HK-2 (cell line): ENCODE measurements at regions not wholly inside any gene's neighbourhood (a gene's known extent, or its start where the extent isn't known, plus 50 kb on each side); places are given as distances from the start of the nearest gene placed in this dataset.

ENCODE experiments used
- DNase-seq: peaks from one replicate; pipeline ENCODE4 v3.0.0-alpha.2; 2018; ENCODE audit not compliant: unreplicated experiment

- DNase-seq, result no peak
Observed at GRCh38 chr3:117074826-117075225, 365.2 kb downstream of the TUSC7 start.

- no peak for DNase-seq
Observed at GRCh38 chr3:117079997-117080396, 370.4 kb downstream of the TUSC7 start.

GRCh38 chr3:117080872-117081271 is 371.3 kb downstream of the TUSC7 start:
- DNase-seq, result no peak

GRCh38 chr3:117084277-117084676 is 374.7 kb downstream of the TUSC7 start:
- no peak for DNase-seq

GRCh38 chr3:117084739-117085270 is 375.2 kb downstream of the TUSC7 start:
- DNase-seq, result no peak

- no peak for DNase-seq
Observed at GRCh38 chr3:117091676-117092075, 382.1 kb downstream of the TUSC7 start.

- DNase-seq, result no peak
Observed at GRCh38 chr3:117096549-117096948, 387.0 kb downstream of the TUSC7 start.

- no peak for DNase-seq
Observed at GRCh38 chr3:117097351-117097750, 387.8 kb downstream of the TUSC7 start.

- DNase-seq, result no peak
Observed at GRCh38 chr3:117101697-117102096, 392.1 kb downstream of the TUSC7 start.

GRCh38 chr3:117102426-117102825 is 392.8 kb downstream of the TUSC7 start:
- no peak for DNase-seq

- no peak for DNase-seq
Observed at GRCh38 chr3:117103675-117104074, 394.1 kb downstream of the TUSC7 start.

GRCh38 chr3:117104381-117104780 is 394.8 kb downstream of the TUSC7 start:
- no peak for DNase-seq

- DNase-seq, result no peak
Observed at GRCh38 chr3:117104792-117105191, 395.2 kb downstream of the TUSC7 start.

- no peak for DNase-seq
Observed at GRCh38 chr3:117105686-117106085, 396.1 kb downstream of the TUSC7 start.

GRCh38 chr3:117106396-117106795 is 396.8 kb downstream of the TUSC7 start:
- DNase-seq, result no peak

- DNase-seq, result no peak
Observed at GRCh38 chr3:117107946-117108345, 398.4 kb downstream of the TUSC7 start.

GRCh38 chr3:117109178-117109577 is 399.6 kb downstream of the TUSC7 start:
- DNase-seq, result no peak

- DNase-seq, result no peak
Observed at GRCh38 chr3:117114517-117115265, 405.1 kb downstream of the TUSC7 start.

GRCh38 chr3:117117188-117117936 is 407.8 kb downstream of the TUSC7 start:
- no peak for DNase-seq

- no peak for DNase-seq
Observed at GRCh38 chr3:117118604-117119003, 409.0 kb downstream of the TUSC7 start.

- no peak for DNase-seq
Observed at GRCh38 chr3:117120014-117120413, 410.4 kb downstream of the TUSC7 start.

GRCh38 chr3:117122609-117123008 is 413.0 kb downstream of the TUSC7 start:
- DNase-seq, result no peak

GRCh38 chr3:117126460-117126859 is 416.9 kb downstream of the TUSC7 start:
- DNase-seq, result no peak
